Stimulated activated CD8-positive, alpha-beta memory T cell treated with anti-CD3 and anti-CD28 coated beads, Interleukin-4, amount 100 ng/mL, for 48 hours (primary cell): ENCODE measurements at regions not wholly inside any gene's neighbourhood (a gene's known extent, or its start where the extent isn't known, plus 50 kb on each side); places are given as distances from the start of the nearest gene placed in this dataset.

Experiments
- DNase-seq: peaks from one replicate; pipeline ENCODE4 v3.0.0-alpha.2; 2020

GRCh38 chr3:14338898-14339458, 63.4 kb upstream of the SLC6A6 start:
- no peak for DNase-seq

- DNase-seq: no peak
Observed at GRCh38 chr3:14340960-14341708, 61.3 kb upstream of the SLC6A6 start.

GRCh38 chr3:14343338-14344112, 58.9 kb upstream of the SLC6A6 start:
- DNase-seq: no peak

GRCh38 chr3:14344351-14344750, 58.1 kb upstream of the SLC6A6 start:
- no peak for DNase-seq

DNA sequence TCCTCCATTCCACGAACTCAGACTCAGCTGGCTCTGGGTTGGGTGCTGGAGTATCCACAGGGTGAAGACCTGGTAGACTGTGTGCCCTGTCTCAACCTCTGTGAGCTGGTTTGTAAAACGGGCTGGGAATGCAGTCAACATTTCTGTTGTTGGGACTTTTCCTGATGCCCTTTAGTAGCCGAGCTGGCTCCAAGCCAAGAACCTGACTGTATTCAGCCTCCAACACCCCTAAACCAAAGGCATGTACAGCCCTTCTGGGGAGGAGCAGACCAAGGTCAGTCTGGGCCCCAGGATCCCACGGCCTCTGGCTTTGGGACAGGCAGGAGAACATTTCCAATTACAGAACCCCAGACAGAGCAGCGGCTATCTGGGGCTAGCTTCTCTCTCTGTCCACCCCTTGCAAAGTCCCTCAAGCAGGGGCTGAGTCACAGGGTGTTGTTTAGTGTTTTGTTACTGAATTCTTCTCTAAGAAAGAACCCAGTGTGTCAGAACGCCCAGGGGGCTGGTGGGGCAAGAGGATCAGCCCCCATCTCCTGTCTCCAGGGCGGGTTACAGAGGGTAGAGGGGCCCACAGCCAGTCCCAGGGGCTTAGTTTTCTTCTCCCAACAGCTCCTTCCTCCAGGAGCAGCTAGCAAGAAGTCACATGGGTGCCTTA, 56.8 kb upstream of the SLC6A6 start:
- DNase-seq: no peak

DNA sequence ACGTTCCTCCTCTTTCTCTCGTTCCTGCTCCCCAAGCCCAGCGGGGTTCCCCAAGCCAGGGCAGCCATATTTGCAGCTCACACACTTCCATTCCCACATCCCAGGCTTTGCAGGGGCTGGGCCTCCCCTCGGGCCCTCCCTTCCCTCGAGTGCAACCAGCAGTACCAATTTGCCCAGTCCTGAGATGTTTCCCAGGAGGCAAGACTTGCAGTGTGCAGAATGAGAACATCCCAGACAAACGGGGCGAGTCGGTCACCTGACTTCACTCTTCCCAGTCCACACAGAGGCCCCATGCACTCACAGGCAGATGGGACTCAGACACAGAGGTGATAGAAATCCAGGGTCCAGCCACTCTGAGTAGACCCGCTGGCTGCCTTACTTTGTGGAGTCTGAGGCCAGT, 56.2 kb upstream of the SLC6A6 start:
- no peak for DNase-seq

DNA sequence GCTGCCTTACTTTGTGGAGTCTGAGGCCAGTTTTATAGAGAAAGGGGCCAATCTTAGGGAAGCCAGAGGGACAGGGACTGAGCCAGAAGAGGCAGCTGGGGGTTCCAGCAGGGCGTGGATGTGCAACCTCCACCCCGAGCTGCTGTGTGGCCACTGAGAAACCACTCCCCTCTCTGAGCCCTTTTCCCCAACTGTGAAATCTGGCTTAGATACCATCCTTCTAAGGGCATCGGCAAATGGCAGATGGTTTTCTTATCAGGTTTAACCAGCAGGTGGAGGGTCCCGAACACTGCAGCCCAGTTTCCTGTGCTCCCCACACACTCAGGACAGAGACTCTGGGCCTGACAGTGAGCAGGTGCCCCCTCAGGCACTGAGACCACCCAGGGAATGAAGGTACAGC, 55.8 kb upstream of the SLC6A6 start:
- DNase-seq: no peak

DNA sequence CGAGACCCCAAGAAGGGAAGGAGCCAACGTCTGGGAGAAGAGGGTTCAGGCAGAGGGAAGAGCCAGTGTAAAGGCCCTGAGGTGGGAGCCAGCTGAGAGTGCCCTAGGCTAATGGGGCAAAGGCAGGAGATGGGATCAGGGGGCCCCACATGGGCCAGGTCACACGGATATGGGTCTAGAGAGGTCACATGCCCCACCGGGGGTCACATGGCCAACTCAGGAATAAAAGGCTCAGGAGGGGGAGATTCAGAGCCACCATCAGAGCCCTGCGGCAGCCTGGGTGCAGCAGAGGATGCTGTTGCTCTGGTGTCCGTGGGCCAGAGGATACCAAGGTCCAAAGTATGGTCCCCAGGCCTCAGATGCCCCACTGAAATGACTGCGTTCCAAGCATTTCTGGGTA, 55.3 kb upstream of the SLC6A6 start:
- DNase-seq: no peak

GRCh38 chr3:14351617-14352001, 50.8 kb upstream of the SLC6A6 start:
- DNase-seq: no peak

GRCh38 chr3:14352002-14352627, 50.3 kb upstream of the SLC6A6 start:
- DNase-seq: peak; percentile 33
